ENCODE measurements at regions not wholly inside any gene's neighbourhood (a gene's known extent, or its start where the extent isn't known, plus 50 kb on each side); places are given as distances from the start of the nearest gene placed in this dataset.

- TF ChIP-seq, protein P1, sequence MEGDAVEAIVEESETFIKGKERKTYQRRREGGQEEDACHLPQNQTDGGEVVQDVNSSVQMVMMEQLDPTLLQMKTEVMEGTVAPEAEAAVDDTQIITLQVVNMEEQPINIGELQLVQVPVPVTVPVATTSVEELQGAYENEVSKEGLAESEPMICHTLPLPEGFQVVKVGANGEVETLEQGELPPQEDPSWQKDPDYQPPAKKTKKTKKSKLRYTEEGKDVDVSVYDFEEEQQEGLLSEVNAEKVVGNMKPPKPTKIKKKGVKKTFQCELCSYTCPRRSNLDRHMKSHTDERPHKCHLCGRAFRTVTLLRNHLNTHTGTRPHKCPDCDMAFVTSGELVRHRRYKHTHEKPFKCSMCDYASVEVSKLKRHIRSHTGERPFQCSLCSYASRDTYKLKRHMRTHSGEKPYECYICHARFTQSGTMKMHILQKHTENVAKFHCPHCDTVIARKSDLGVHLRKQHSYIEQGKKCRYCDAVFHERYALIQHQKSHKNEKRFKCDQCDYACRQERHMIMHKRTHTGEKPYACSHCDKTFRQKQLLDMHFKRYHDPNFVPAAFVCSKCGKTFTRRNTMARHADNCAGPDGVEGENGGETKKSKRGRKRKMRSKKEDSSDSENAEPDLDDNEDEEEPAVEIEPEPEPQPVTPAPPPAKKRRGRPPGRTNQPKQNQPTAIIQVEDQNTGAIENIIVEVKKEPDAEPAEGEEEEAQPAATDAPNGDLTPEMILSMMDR (IDR thresholded peaks at IDR 0.05; ENCODE audit: insufficient read depth, low read length, poor library complexity, severe bottlenecking) = no peak
- no peak for TF ChIP-seq EZH2phosphoT487 (conservative IDR thresholded peaks at IDR 0.05; ENCODE audit: low read length)
These were observed 379.0 kb downstream of the FOXO1 start for GRCh38 chr13:40287428-40287827.

Measured in SU-DHL-6 (cell line).